ENCODE measurements at regions not wholly inside any gene's neighbourhood (a gene's known extent, or its start where the extent isn't known, plus 50 kb on each side); places are given as distances from the start of the nearest gene placed in this dataset.

DNA sequence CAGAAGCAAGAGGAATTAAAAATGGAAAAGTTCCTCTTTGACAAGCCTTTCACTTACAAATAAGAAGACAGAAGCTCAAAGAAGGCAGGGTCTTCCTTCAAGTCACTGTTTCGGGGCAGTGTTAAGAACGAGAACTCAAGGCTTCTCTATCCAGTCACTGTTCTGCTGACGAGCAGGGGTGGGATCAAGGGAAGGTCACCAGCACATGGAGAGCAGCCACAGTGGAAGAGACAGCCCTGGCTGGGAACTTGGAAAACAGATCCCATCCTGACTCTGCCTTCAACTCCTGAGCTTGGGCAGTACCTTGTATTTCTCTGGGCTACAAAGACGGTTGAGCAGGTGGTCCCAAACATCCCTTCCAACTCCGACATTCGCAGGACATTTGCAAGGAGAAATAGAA lies 111.5 kb upstream of the LPP start:
- H3K9me2 ChIP-seq (ENCODE audit: insufficient read depth, low read length), result no peaks in the 10 kb centered on the region
- H3K9me3 ChIP-seq (ENCODE audit: low read length), result no peaks in the 10 kb centered on the region
- ChIA-PET POLR2A (interaction anchor here (0.7 to 3.4 kb wide), 13 partner anchors 8 to 119 kb away, joined by 3 to 15 read pairs (median 6); no protein-coding TSS in a partner anchor), CTCF (ENCODE audit: unreplicated experiment) (interaction anchor here (1.1 to 1.5 kb wide), 4 partner anchors 9 to 35 kb away, joined by 3 to 6 read pairs (median 5); no protein-coding TSS in a partner anchor)
- no peak overlapping the region for H2AFZ ChIP-seq (ENCODE audit: low read length)
- peaks cover 35% of the 10 kb centered on the region for H3K4me1 ChIP-seq (ENCODE audit: insufficient read depth, low read length, poor library complexity, severe bottlenecking)
- H3K36me3 ChIP-seq (ENCODE audit: insufficient read depth, low read length), result no peaks in the 10 kb centered on the region
- no peak overlapping the region for H3K4me2 ChIP-seq (ENCODE audit: low read length)
- no peaks in the 10 kb centered on the region for H3K79me2 ChIP-seq (ENCODE audit: insufficient read depth, low read depth, low read length)
- no peak overlapping the region for H3K27ac ChIP-seq (ENCODE audit: low read depth, low read length, poor library complexity, severe bottlenecking)
- intact Hi-C loops (cut with micrococcal nuclease; ENCODE audit: unreplicated experiment), result no loop called here
- no TSS peak for BruUV-seq (replicated peaks)
- TF ChIP-seq, protein P1, sequence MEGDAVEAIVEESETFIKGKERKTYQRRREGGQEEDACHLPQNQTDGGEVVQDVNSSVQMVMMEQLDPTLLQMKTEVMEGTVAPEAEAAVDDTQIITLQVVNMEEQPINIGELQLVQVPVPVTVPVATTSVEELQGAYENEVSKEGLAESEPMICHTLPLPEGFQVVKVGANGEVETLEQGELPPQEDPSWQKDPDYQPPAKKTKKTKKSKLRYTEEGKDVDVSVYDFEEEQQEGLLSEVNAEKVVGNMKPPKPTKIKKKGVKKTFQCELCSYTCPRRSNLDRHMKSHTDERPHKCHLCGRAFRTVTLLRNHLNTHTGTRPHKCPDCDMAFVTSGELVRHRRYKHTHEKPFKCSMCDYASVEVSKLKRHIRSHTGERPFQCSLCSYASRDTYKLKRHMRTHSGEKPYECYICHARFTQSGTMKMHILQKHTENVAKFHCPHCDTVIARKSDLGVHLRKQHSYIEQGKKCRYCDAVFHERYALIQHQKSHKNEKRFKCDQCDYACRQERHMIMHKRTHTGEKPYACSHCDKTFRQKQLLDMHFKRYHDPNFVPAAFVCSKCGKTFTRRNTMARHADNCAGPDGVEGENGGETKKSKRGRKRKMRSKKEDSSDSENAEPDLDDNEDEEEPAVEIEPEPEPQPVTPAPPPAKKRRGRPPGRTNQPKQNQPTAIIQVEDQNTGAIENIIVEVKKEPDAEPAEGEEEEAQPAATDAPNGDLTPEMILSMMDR (conservative IDR thresholded peaks at IDR 0.05; ENCODE audit: low read length), result no peak
- TF ChIP-seq EZH2phosphoT487 (IDR thresholded peaks at IDR 0.05; ENCODE audit: borderline replicate concordance, low read depth, low read length), result no peak
- no peak overlapping the region for H3K4me3 ChIP-seq (ENCODE audit: low read depth, low read length, poor library complexity, severe bottlenecking)
- H4K20me1 ChIP-seq (ENCODE audit: insufficient read depth, low read length), result no peaks in the 10 kb centered on the region
- DNase-seq (ENCODE audit: low spot score), result no peak

DNA sequence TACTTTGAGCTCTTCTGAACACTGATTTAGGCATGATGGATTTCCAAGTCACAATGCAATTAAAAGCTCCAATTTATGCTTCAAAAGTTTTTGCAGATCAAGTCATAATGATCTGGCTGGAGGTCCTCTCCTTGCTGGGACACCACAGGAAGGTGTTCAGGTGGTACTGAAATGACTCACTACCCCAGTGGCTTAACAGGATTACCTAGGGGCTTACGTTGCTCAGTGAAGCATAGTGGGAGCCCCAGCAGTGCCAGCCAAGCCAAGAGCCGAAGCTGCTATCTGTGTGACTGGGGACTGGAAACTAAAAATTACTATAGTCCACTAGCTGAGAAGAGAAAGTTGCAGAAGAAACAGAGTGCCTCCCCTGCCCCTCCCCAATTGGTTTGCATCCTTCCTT lies 110.1 kb upstream of the LPP start:
- DNase-seq (ENCODE audit: low spot score), result peak; percentile 79
- Histone ChIP-seq H3K4me2 (ENCODE audit: low read length) (peak overlapping the region; percentile 62), H3K36me3 (ENCODE audit: insufficient read depth, low read length) (no peaks in the 10 kb centered on the region), H3K79me2 (ENCODE audit: insufficient read depth, low read depth, low read length) (no peaks in the 10 kb centered on the region), H3K27ac (ENCODE audit: low read depth, low read length, poor library complexity, severe bottlenecking) (no peak overlapping the region), H4K20me1 (ENCODE audit: insufficient read depth, low read length) (no peaks in the 10 kb centered on the region), H3K4me3 (ENCODE audit: low read depth, low read length, poor library complexity, severe bottlenecking) (no peak overlapping the region), H3K9me3 (ENCODE audit: low read length) (no peaks in the 10 kb centered on the region), H3K9me2 (ENCODE audit: insufficient read depth, low read length) (no peaks in the 10 kb centered on the region), H3K4me1 (ENCODE audit: insufficient read depth, low read length, poor library complexity, severe bottlenecking) (peaks cover 43% of the 10 kb centered on the region), H2AFZ (ENCODE audit: low read length) (peak overlapping the region; percentile 32)
- POLR2A ChIA-PET, result interaction anchor here (0.6 to 3.4 kb wide), 8 partner anchors 9 to 71 kb away, joined by 3 to 15 read pairs (median 4); no protein-coding TSS in a partner anchor
- BruUV-seq (replicated peaks), result no TSS peak
- no peak for TF ChIP-seq EZH2phosphoT487 (IDR thresholded peaks at IDR 0.05; ENCODE audit: borderline replicate concordance, low read depth, low read length)
- TF ChIP-seq, protein P1 (conservative IDR thresholded peaks at IDR 0.05; ENCODE audit: low read length), result no peak
- intact Hi-C loops (cut with micrococcal nuclease; ENCODE audit: unreplicated experiment), result no loop called here
- CTCF ChIA-PET (ENCODE audit: unreplicated experiment), result interaction anchor here (1.3 kb wide), 1 partner anchor 11 kb away, joined by 3 read pairs; no protein-coding TSS in a partner anchor

DNA sequence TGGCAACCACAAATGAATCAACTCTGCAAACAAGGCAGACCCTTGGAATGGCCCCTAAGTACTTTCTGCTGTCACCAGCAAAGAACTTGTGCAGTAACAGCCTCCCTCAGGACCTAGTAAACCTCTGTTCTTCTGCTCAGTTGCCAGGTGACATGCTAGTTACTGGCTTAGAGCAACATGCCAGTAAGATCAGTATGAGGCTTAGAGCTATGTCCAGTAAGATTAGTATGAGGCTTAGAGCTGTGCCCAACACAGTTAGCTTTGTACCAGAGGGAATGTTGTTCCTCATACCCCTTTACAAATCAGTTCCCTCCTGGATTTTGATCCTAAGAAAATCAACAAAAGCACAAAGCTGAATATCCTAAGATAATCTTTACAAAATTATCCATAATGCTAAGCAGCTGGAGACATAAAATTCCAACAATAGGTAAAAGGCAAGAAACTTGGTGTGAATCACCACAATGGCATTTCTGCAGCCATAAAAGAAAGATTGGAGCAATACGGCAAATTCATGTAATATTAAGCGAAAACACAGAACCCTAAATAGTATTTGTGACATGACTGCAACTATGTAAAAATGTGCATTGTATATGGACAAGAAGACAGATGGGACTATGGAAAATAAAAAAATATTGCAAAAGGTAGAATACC lies 107.3 kb upstream of the LPP start:
- H3K79me2 ChIP-seq (ENCODE audit: insufficient read depth, low read depth, low read length), result no peaks in the 10 kb centered on the region
- H3K36me3 ChIP-seq (ENCODE audit: insufficient read depth, low read length), result no peaks in the 10 kb centered on the region
- BruUV-seq (replicated peaks), result no TSS peak
- no peaks in the 10 kb centered on the region for H4K20me1 ChIP-seq (ENCODE audit: insufficient read depth, low read length)
- POLR2A ChIA-PET, result interaction anchor here (0.7 to 1.1 kb wide), 6 partner anchors 13 to 301 kb away, joined by 3 read pairs; partner anchors contain the start of gene BCL6
- H3K4me3 ChIP-seq (ENCODE audit: low read depth, low read length, poor library complexity, severe bottlenecking), result no peak overlapping the region
- no peak for TF ChIP-seq EZH2phosphoT487 (IDR thresholded peaks at IDR 0.05; ENCODE audit: borderline replicate concordance, low read depth, low read length)
- TF ChIP-seq, protein P1 (conservative IDR thresholded peaks at IDR 0.05; ENCODE audit: low read length), result no peak
- no peak overlapping the region for H3K4me2 ChIP-seq (ENCODE audit: low read length)
- no peak for DNase-seq (ENCODE audit: low spot score)
- CTCF ChIA-PET (ENCODE audit: unreplicated experiment), result no interaction called here
- no peak overlapping the region for H3K27ac ChIP-seq (ENCODE audit: low read depth, low read length, poor library complexity, severe bottlenecking)
- no peaks in the 10 kb centered on the region for H3K9me2 ChIP-seq (ENCODE audit: insufficient read depth, low read length)
- intact Hi-C loops (cut with micrococcal nuclease; ENCODE audit: unreplicated experiment), result no loop called here
- no peaks in the 10 kb centered on the region for H3K9me3 ChIP-seq (ENCODE audit: low read length)
- H2AFZ ChIP-seq (ENCODE audit: low read length), result no peak overlapping the region
- H3K4me1 ChIP-seq (ENCODE audit: insufficient read depth, low read length, poor library complexity, severe bottlenecking), result peaks cover 63% of the 10 kb centered on the region
